HepG2 (cell line): ENCODE measurements at regions not wholly inside any gene's neighbourhood (a gene's known extent, or its start where the extent isn't known, plus 50 kb on each side); places are given as distances from the start of the nearest gene placed in this dataset.

ENCODE experiments used
- ATAC-seq: fragments of 200-7000 bp; cut with Tn5 transposase; 3 replicates; pipeline ENCODE4 v1.9.1; 2020; ENCODE audit warnings: mild to moderate bottlenecking, moderate library complexity
- BruUV-seq: library from RNA; stranded (reverse); fragments of 400-500 nt; replicated peaks from 2 replicates; lab custom pipeline; 2021; lab: Mats Ljungman, UMichigan
- CTCF ChIA-PET: fragments of 300-600 bp; formaldehyde crosslinking; extraction: SDS; loops from one replicate; lab custom pipeline; 2021; ENCODE audit warnings: low total read pairs, inconsistent platforms, low intra/inter-chr PET ratio; lab: Yijun Ruan, JAX
- POLR2A ChIA-PET: fragments of 350-600 bp; sonication (Branson Sonifier 250); formaldehyde crosslinking; loops from one replicate; lab custom pipeline; 2020; ENCODE audit warnings: antibody characterized with exemption, inconsistent platforms; lab: Yijun Ruan, JAX
- DNase-seq: peaks from one replicate; pipeline ENCODE4 v3.0.0-alpha.2; 2015; ENCODE audit warnings: low spot score
- FAIRE-seq: peaks from 3 replicates; lab custom pipeline; 2011; peaks lifted over from hg19 to GRCh38; lab: Jason Lieb, UNC
- H2AFZ ChIP-seq: one replicate; pipeline ENCODE4 v1.6.1; 2011; ENCODE audit warnings: low read length, inconsistent platforms
- H3K27ac ChIP-seq: fragments of 300-600 bp; 3 replicates; pipeline ENCODE4 v1.8.0; 2011; ENCODE audit warnings: mixed run types, mild to moderate bottlenecking, mixed read lengths, low read length, inconsistent platforms; ENCODE audit not compliant: insufficient read depth; ENCODE audit errors: extremely low read length
- H3K27me3 ChIP-seq, 2 experiments: fragments of 200-600 bp in 1 of 2; 2 replicates in 1 of 2; 3 replicates in 1 of 2; pipeline versions ENCODE4 v1.6.0 to v1.8.0; 2011; ENCODE audit warnings: low read length in 2 of 2, mild to moderate bottlenecking in 2 of 2, moderate library complexity in 2 of 2, inconsistent platforms in 1 of 2; ENCODE audit not compliant: insufficient read depth in 2 of 2, control insufficient read depth in 1 of 2
- H3K36me3 ChIP-seq, 2 experiments: fragments of 200-600 bp in 1 of 2; replicated peaks in 1 of 2; 2 replicates in 1 of 2; 3 replicates in 1 of 2; pipeline versions ENCODE4 v1.5.1 to v1.8.0; 2011; ENCODE audit warnings: low read length in 2 of 2, inconsistent platforms in 1 of 2; ENCODE audit not compliant: insufficient read depth in 2 of 2, control insufficient read depth in 1 of 2
- H3K4me1 ChIP-seq: 2 replicates; pipeline ENCODE4 v1.5.1; 2012; ENCODE audit warnings: low read length, inconsistent platforms; ENCODE audit not compliant: insufficient read depth
- H3K4me2 ChIP-seq: 2 replicates; pipeline ENCODE4 v1.6.0; 2011; ENCODE audit warnings: low read depth, low read length, inconsistent platforms
- H3K4me3 ChIP-seq, 3 experiments: fragments of 200-600 bp in 1 of 3; sonication (generic), shearing (Covaris generic) in 1 of 3; replicated peaks in 1 of 3; 2 replicates each; pipeline ENCODE4 v1.5.1; 2011 to 2016; ENCODE audit warnings: low read length in 3 of 3, inconsistent platforms in 2 of 3, low read depth in 2 of 3, mild to moderate bottlenecking in 2 of 3, control low read depth in 1 of 3, mixed read lengths in 1 of 3; ENCODE audit not compliant: insufficient read depth in 1 of 3
- H3K79me2 ChIP-seq: one replicate; pipeline ENCODE4 v1.6.1; 2011; ENCODE audit warnings: low read length, inconsistent platforms; ENCODE audit not compliant: insufficient read depth
- H3K9ac ChIP-seq: 2 replicates; pipeline ENCODE4 v1.6.0; 2011; ENCODE audit warnings: mild to moderate bottlenecking, low read depth, low read length, inconsistent platforms; ENCODE audit not compliant: insufficient read depth
- H3K9me3 ChIP-seq: 2 replicates; pipeline ENCODE4 v1.5.1; 2012; ENCODE audit warnings: mild to moderate bottlenecking, low read length
- H4K20me1 ChIP-seq: 2 replicates; pipeline ENCODE4 v1.6.0; 2011; ENCODE audit warnings: inconsistent platforms, mild to moderate bottlenecking, low read length, moderate library complexity; ENCODE audit not compliant: insufficient read depth
- ATF7 ChIP-seq, 2 experiments: fragments of 450-650 bp in 1 of 2; sonication (generic) in 1 of 2; formaldehyde crosslinking in 1 of 2; IDR thresholded peaks; 2 replicates each; pipeline versions ENCODE4 v1.4.0 to v1.6.1; 2016 to 2020; ENCODE audit warnings: antibody characterized with exemption in 1 of 2, mild to moderate bottlenecking in 1 of 2, missing genetic modification reagents in 1 of 2
- CREB1 ChIP-seq, 2 experiments: fragments of 450-650 bp in 1 of 2; IDR thresholded peaks; 2 replicates each; pipeline ENCODE4 v1.6.1; 2016 to 2017; ENCODE audit warnings: control low read depth in 1 of 2, mild to moderate bottlenecking in 1 of 2, missing compliant biosample characterization in 1 of 2, missing genetic modification characterization in 1 of 2
- CTCF ChIP-seq: sonication (generic); formaldehyde crosslinking; IDR thresholded peaks from 2 replicates; pipeline ENCODE4 v1.5.0; 2020; ENCODE audit warnings: mild to moderate bottlenecking, missing genetic modification reagents, moderate library complexity
- ELF4 ChIP-seq: sonication (generic); formaldehyde crosslinking; IDR thresholded peaks from 2 replicates; pipeline ENCODE4 v1.5.0; 2020; ENCODE audit warnings: missing genetic modification reagents, mild to moderate bottlenecking, moderate library complexity, borderline replicate concordance
- HMG20A ChIP-seq: IDR thresholded peaks from 2 replicates; pipeline ENCODE4 v1.6.1; 2016; ENCODE audit warnings: borderline replicate concordance
- RBFOX2 ChIP-seq: fragments of 200-400 bp; formaldehyde crosslinking; IDR thresholded peaks from 2 replicates; pipeline ENCODE4 v1.6.1; 2017; ENCODE audit warnings: low read depth, mild to moderate bottlenecking, low read length
- RERE ChIP-seq: IDR thresholded peaks from 2 replicates; pipeline ENCODE4 v1.6.1; 2016; ENCODE audit warnings: low read depth, missing genetic modification reagents, missing compliant biosample characterization
- SAP130 ChIP-seq: IDR thresholded peaks from 2 replicates; pipeline ENCODE4 v1.6.1; 2016; ENCODE audit warnings: low read depth
- STAG1 ChIP-seq: sonication (generic); formaldehyde crosslinking; IDR thresholded peaks from 2 replicates; pipeline ENCODE4 v1.4.0; 2020; ENCODE audit warnings: missing genetic modification reagents
- ZNF124 ChIP-seq: sonication (generic); formaldehyde crosslinking; IDR thresholded peaks from 2 replicates; pipeline ENCODE4 v1.4.0; 2020; ENCODE audit warnings: missing genetic modification reagents
- ZNF224 ChIP-seq: sonication (generic); formaldehyde crosslinking; IDR thresholded peaks from 2 replicates; pipeline ENCODE4 v1.5.0; 2020; ENCODE audit warnings: mild to moderate bottlenecking, missing genetic modification reagents
- WGBS: methylation state at CpG from one replicate; pipeline ENCODE4 v1.1.6; 2017; ENCODE audit warnings: low lambda C conversion rate; 5-methylcytosine and 5-hydroxymethylcytosine counted together
- in situ Hi-C: cut with HindIII; loops from 2 replicates; pipeline ENCODE4 v1.10.0; 2017; ENCODE audit warnings: low pct_unique_long_range_greater_than_20kb; ENCODE audit not compliant: extremely low pct_ligation_motif_present
- intact Hi-C: fragments of 100-400 bp; cut with micrococcal nuclease; formaldehyde crosslinking; loops from one replicate; pipeline ENCODE4 v1.10.0; 2022; ENCODE audit not compliant: unreplicated experiment

- ChIA-PET CTCF (no interaction called here), POLR2A (no interaction called here)
- TF ChIP-seq STAG1 (peak; percentile 40), SAP130 (CRISPR knock-in tag) (no peak), ZNF124 (CRISPR knock-in tag) (no peak), CTCF (CRISPR knock-in tag) (peak; percentile 57)
- BruUV-seq: no TSS peak
- intact Hi-C loops (no loop called here), in situ Hi-C loops (no loop called here)
- FAIRE-seq: no peak
- H3K36me3 ChIP-seq: no peaks in the 10 kb centered on the region
- no peak overlapping the region for H3K9ac ChIP-seq
- H3K4me1 ChIP-seq: no peaks in the 10 kb centered on the region
- WGBS: 47% methylated on average over 6 of the region's 6 CpGs
- peak; percentile 80 for ATAC-seq
- peaks cover 0 to 1% of the 10 kb centered on the region in 2 experiments; a peak in 2 of 5 replicates for H3K27me3 ChIP-seq
- H2AFZ ChIP-seq: no peak overlapping the region
- no peak overlapping the region for H3K4me2 ChIP-seq
- H4K20me1 ChIP-seq: no peaks in the 10 kb centered on the region
- H3K79me2 ChIP-seq: no peaks in the 10 kb centered on the region
- H3K27ac ChIP-seq: no peak overlapping the region
- no peak overlapping the region for H3K4me3 ChIP-seq
- DNase-seq: peak; percentile 18
- no peaks in the 10 kb centered on the region for H3K9me3 ChIP-seq
Observed at GRCh38 chr1:38489844-38490270, 369.7 kb downstream of the RRAGC start.

GRCh38 chr1:38488162-38488898 is 371.2 kb downstream of the RRAGC start:
- in situ Hi-C loops (no loop called here), intact Hi-C loops (no loop called here)
- no TSS peak for BruUV-seq
- no peaks in the 10 kb centered on the region for H4K20me1 ChIP-seq
- ATAC-seq (no peak), FAIRE-seq (no peak), DNase-seq (no peak)
- H3K4me1 ChIP-seq: no peaks in the 10 kb centered on the region
- 33% methylated on average over 5 of the region's 6 CpGs for WGBS
- POLR2A ChIA-PET: no interaction called here
- no peaks in the 10 kb centered on the region for H3K9me3 ChIP-seq
- no peaks in the 10 kb centered on the region for H3K79me2 ChIP-seq
- no peaks in the 10 kb centered on the region for H3K36me3 ChIP-seq
- no peak overlapping the region for H3K27ac ChIP-seq
- no peak overlapping the region for H2AFZ ChIP-seq
- CTCF ChIA-PET: no interaction called here
- H3K27me3 ChIP-seq: peaks cover 0 to 1% of the 10 kb centered on the region in 2 experiments; a peak in 1 of 5 replicates
- H3K4me3 ChIP-seq: no peak overlapping the region
- no peak overlapping the region for H3K9ac ChIP-seq
- H3K4me2 ChIP-seq: no peak overlapping the region
- no peak for TF ChIP-seq RBFOX2
- TF ChIP-seq HMG20A (CRISPR knock-in tag): no peak
- TF ChIP-seq RERE (CRISPR knock-in tag): no peak
- no peak for TF ChIP-seq ZNF224 (CRISPR knock-in tag)
- peak; percentile 66 for TF ChIP-seq CREB1 (IDR thresholded peaks at IDR 0.05)
- TF ChIP-seq CREB1 (CRISPR knock-in tag; IDR thresholded peaks at IDR 0.05): no peak
- TF ChIP-seq ATF7 (IDR thresholded peaks at IDR 0.05): peak; percentile 91
- no peak for TF ChIP-seq ATF7 (CRISPR knock-in tag; IDR thresholded peaks at IDR 0.05)
- no peak for TF ChIP-seq ELF4 (CRISPR knock-in tag)
